Mucosa of descending colon (tissue), 3 donors: ENCODE measurements at regions not wholly inside any gene's neighbourhood (a gene's known extent, or its start where the extent isn't known, plus 50 kb on each side); places are given as distances from the start of the nearest gene placed in this dataset.
"Not testable (repeated sequence)": the region's sequence is repeated elsewhere in the genome, so short reads cannot be mapped to it uniquely, and the experiment has no call there.

Experiments used
- ATAC-seq: fragments of 200-7000 bp; cut with Tn5 transposase; one replicate; pipeline ENCODE4 v1.9.1; 2020; ENCODE audit warnings: mild to moderate bottlenecking, moderate library complexity
- DNase-seq, 3 donors: peaks; one replicate each; pipeline ENCODE4 v3.0.0-alpha.2; 2020
- H3K36me3 ChIP-seq: fragments of 200-600 bp; one replicate; pipeline ENCODE4 v1.8.0; 2021; ENCODE audit warnings: low read depth, mild to moderate bottlenecking
- H3K4me1 ChIP-seq: fragments of 200-600 bp; one replicate; pipeline ENCODE4 v1.8.0; 2021; ENCODE audit warnings: low read depth, mild to moderate bottlenecking
- H3K4me3 ChIP-seq: fragments of 200-600 bp; one replicate; pipeline ENCODE4 v1.8.0; 2021; ENCODE audit warnings: mild to moderate bottlenecking
- H3K9me3 ChIP-seq: fragments of 200-600 bp; one replicate; pipeline ENCODE4 v1.8.0; 2021; ENCODE audit warnings: mild to moderate bottlenecking
- intact Hi-C, 2 donors: fragments of 100-400 bp; cut with DNase I in 1 of 2; cut with micrococcal nuclease in 1 of 2; formaldehyde crosslinking; loops; one replicate each; pipeline versions ENCODE4 v1.11.0 to v1.11.1; 2022; cut with DNase I, micrococcal nuclease
- TF ChIP-seq, protein P1 (sequence below): fragments of 200-600 bp; IDR thresholded peaks from one replicate; pipeline ENCODE4 v1.8.0; 2022; ENCODE audit warnings: antibody characterized with exemption, mild to moderate bottlenecking
- donor health status: DM: no; HTN: no; CAD: no; lungs with moderate emphysema.
- donor health status: DM: no; HTN: no; CAD: no.
- donor health status: DM: no; HTN: yes; CAD: no.

- DNase-seq (no peak), ATAC-seq (no peak)
- no peaks in the 10 kb centered on the region for H3K4me1 ChIP-seq
- no peaks in the 10 kb centered on the region for H3K36me3 ChIP-seq
- H3K9me3 ChIP-seq: no peaks in the 10 kb centered on the region
- H3K4me3 ChIP-seq: no peak overlapping the region
- intact Hi-C loops: no loop called here
- TF ChIP-seq, protein P1, sequence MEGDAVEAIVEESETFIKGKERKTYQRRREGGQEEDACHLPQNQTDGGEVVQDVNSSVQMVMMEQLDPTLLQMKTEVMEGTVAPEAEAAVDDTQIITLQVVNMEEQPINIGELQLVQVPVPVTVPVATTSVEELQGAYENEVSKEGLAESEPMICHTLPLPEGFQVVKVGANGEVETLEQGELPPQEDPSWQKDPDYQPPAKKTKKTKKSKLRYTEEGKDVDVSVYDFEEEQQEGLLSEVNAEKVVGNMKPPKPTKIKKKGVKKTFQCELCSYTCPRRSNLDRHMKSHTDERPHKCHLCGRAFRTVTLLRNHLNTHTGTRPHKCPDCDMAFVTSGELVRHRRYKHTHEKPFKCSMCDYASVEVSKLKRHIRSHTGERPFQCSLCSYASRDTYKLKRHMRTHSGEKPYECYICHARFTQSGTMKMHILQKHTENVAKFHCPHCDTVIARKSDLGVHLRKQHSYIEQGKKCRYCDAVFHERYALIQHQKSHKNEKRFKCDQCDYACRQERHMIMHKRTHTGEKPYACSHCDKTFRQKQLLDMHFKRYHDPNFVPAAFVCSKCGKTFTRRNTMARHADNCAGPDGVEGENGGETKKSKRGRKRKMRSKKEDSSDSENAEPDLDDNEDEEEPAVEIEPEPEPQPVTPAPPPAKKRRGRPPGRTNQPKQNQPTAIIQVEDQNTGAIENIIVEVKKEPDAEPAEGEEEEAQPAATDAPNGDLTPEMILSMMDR: no peak
Measured at GRCh38 chrX:45554736-45555135, 354.1 kb upstream of the DIPK2B start.

GRCh38 chrX:45553417-45553816 is 352.7 kb upstream of the DIPK2B start:
- intact Hi-C loops: no loop called here
- no peak for ATAC-seq
- TF ChIP-seq, protein P1: no peak
- Histone ChIP-seq H3K36me3 (no peaks in the 10 kb centered on the region), H3K4me1 (no peaks in the 10 kb centered on the region), H3K9me3 (no peaks in the 10 kb centered on the region), H3K4me3 (no peak overlapping the region)
- no peak for DNase-seq

DNA sequence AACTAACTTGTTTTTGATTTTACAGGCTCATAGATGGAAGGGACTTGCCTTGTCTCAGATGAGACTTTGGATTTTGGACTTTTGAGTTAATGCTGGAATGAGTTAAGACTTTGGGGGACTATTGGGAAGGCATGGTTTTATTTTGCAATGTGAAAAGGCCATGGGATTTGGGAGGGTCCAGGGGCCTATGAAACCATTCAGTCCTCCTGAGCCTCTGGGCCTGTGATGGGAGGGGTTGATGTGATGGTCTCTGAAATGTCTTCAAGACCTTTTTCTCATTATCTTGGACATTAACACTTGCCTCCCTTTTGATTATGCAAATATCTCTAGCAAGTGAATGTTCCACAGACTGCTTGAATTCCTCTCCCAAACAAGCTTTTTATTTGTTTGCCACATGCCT is 346.0 kb upstream of the DIPK2B start:
- H3K36me3 ChIP-seq, ATAC-seq, H3K9me3 ChIP-seq, DNase-seq, intact Hi-C loops, H3K4me3 ChIP-seq, H3K4me1 ChIP-seq: not testable (repeated sequence)

GRCh38 chrX:45540181-45540580 is 339.5 kb upstream of the DIPK2B start:
- H3K9me3 ChIP-seq: no peaks in the 10 kb centered on the region
- TF ChIP-seq, protein P1: no peak
- no peaks in the 10 kb centered on the region for H3K4me1 ChIP-seq
- no peak overlapping the region for H3K4me3 ChIP-seq
- DNase-seq (no peak), ATAC-seq (no peak)
- no peaks in the 10 kb centered on the region for H3K36me3 ChIP-seq
- intact Hi-C loops: no loop called here

DNA sequence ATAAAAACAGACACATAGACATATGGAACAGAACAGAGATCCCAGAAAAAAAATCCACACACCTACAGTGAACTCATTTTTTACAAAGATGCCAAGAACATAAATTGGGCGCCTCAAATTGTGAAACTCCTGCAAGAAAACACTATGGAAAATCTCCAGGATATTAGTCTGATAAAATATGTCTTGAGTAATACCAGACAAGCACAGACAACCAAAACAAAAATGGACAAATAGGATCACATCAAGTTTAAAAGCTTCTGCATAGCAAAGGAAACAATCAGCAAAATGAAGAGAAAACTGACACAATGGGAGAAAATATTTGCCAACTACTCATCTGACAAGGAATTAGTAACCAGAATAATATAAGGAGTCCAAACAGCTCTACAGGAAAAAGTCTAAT is 337.3 kb upstream of the DIPK2B start:
- no peak for DNase-seq
- TF ChIP-seq, protein P1: no peak
- no peaks in the 10 kb centered on the region for H3K4me1 ChIP-seq
- no peaks in the 10 kb centered on the region for H3K36me3 ChIP-seq
- intact Hi-C loops: no loop called here
- ATAC-seq: no peak
- H3K4me3 ChIP-seq: no peak overlapping the region
- H3K9me3 ChIP-seq: no peaks in the 10 kb centered on the region

- intact Hi-C loops: no loop called here
- Histone ChIP-seq H3K9me3 (no peaks in the 10 kb centered on the region), H3K4me1 (no peaks in the 10 kb centered on the region), H3K36me3 (no peaks in the 10 kb centered on the region), H3K4me3 (no peak overlapping the region)
- TF ChIP-seq, protein P1: no peak
- ATAC-seq: no peak
- DNase-seq: no peak
Measured at GRCh38 chrX:45527834-45528233, 327.2 kb upstream of the DIPK2B start.
